Natural killer cell (primary cell): ENCODE measurements at regions not wholly inside any gene's neighbourhood (a gene's known extent, or its start where the extent isn't known, plus 50 kb on each side); places are given as distances from the start of the nearest gene placed in this dataset.

Source experiments
- ATAC-seq, 3 donors: fragments of 150-1000 bp in 2 of 3; fragments of 200-7000 bp in 1 of 3; cut with Tn5 transposase; 1 replicate in 1 of 3; 2 replicates in 2 of 3; pipeline ENCODE4 v1.10.0; 2021; ENCODE audit warnings: mild to moderate bottlenecking in 2 of 3, moderate library complexity in 2 of 3
- DNase-seq, 2 donors: peaks; one replicate each; pipeline versions ENCODE4 v3.0.0 to v3.0.0-alpha.2; 2013 to 2021; ENCODE audit warnings: mixed read lengths in 1 of 2
- H3K27ac ChIP-seq: one replicate; pipeline ENCODE4 v1.5.1; 2013; ENCODE audit warnings: mild to moderate bottlenecking, low read length
- H3K27me3 ChIP-seq: one replicate; pipeline ENCODE4 v1.6.1; 2013; ENCODE audit warnings: low read length; ENCODE audit not compliant: control insufficient read depth, insufficient read depth
- H3K36me3 ChIP-seq: one replicate; pipeline ENCODE4 v1.6.1; 2013; ENCODE audit warnings: low read length; ENCODE audit not compliant: control insufficient read depth, insufficient read depth
- H3K4me1 ChIP-seq: one replicate; pipeline ENCODE4 v1.6.1; 2013; ENCODE audit warnings: low read length; ENCODE audit not compliant: control insufficient read depth, insufficient read depth
- H3K4me3 ChIP-seq: one replicate; pipeline ENCODE4 v1.5.1; 2013; ENCODE audit warnings: low read length
- H3K9me3 ChIP-seq: one replicate; pipeline ENCODE4 v1.6.1; 2013; ENCODE audit warnings: low read length; ENCODE audit not compliant: control insufficient read depth, insufficient read depth
- H3K27ac Mint-ChIP-seq, 2 donors: one replicate each; pipeline ENCODE4 v1.8.0; 2022; ENCODE audit warnings: mild to moderate bottlenecking in 2 of 2, mixed read lengths in 2 of 2, moderate library complexity in 1 of 2
- H3K27me3 Mint-ChIP-seq, 2 donors: one replicate each; pipeline ENCODE4 v1.8.0; 2022; ENCODE audit warnings: low read depth in 2 of 2, mixed read lengths in 2 of 2
- H3K36me3 Mint-ChIP-seq: one replicate; pipeline ENCODE4 v1.8.0; 2022; ENCODE audit warnings: mixed read lengths
- H3K4me1 Mint-ChIP-seq, 2 donors: one replicate each; pipeline ENCODE4 v1.8.0; 2022; ENCODE audit warnings: mixed read lengths in 2 of 2
- H3K4me3 Mint-ChIP-seq: one replicate; pipeline ENCODE4 v1.8.0; 2022; ENCODE audit warnings: mild to moderate bottlenecking, moderate library complexity, mixed read lengths
- H3K9me3 Mint-ChIP-seq, 2 donors: one replicate each; pipeline ENCODE4 v1.8.0; 2022; ENCODE audit warnings: mixed read lengths in 2 of 2
- CTCF ChIP-seq: fragments of 200-600 bp; IDR thresholded peaks from one replicate; pipeline ENCODE4 v1.8.0; 2022; ENCODE audit warnings: antibody characterized with exemption
- WGBS: methylation state at CpG from one replicate; pipeline ENCODE4 v1.1.7; 2013; ENCODE audit warnings: missing lambda C conversion rate; ENCODE audit not compliant: insufficient coverage; 5-methylcytosine and 5-hydroxymethylcytosine counted together
- intact Hi-C: fragments of 100-400 bp; cut with micrococcal nuclease; formaldehyde crosslinking; loops from one replicate; pipeline ENCODE4 v1.14.2; 2022

- no peak overlapping the region for H3K4me3 Mint-ChIP-seq
- H3K36me3 ChIP-seq: no peaks in the 10 kb centered on the region
- DNase-seq (no peak), ATAC-seq (no peak)
- no peaks in the 10 kb centered on the region for H3K4me1 ChIP-seq
- no peak overlapping the region for H3K27ac Mint-ChIP-seq
- H3K27me3 Mint-ChIP-seq: peaks cover 4 to 9% of the 10 kb centered on the region in 2 donors
- H3K4me3 ChIP-seq: no peak overlapping the region
- WGBS: 68% methylated on average over 10 of the region's 11 CpGs
- H3K27ac ChIP-seq: no peak overlapping the region
- no peaks in the 10 kb centered on the region for H3K9me3 ChIP-seq
- TF ChIP-seq CTCF: no peak
- intact Hi-C loops: no loop called here
- no peaks in the 10 kb centered on the region for H3K4me1 Mint-ChIP-seq
- H3K36me3 Mint-ChIP-seq: no peaks in the 10 kb centered on the region
- H3K27me3 ChIP-seq: no peaks in the 10 kb centered on the region
- no peaks in the 10 kb centered on the region for H3K9me3 Mint-ChIP-seq
These were observed 282.2 kb downstream of the CYP26B1 start for GRCh38 chr2:71865391-71865965.

- H3K27ac Mint-ChIP-seq: no peak overlapping the region
- H3K27me3 Mint-ChIP-seq: peaks cover 4 to 7% of the 10 kb centered on the region in 2 donors
- TF ChIP-seq CTCF: no peak
- Histone ChIP-seq H3K4me1 (no peaks in the 10 kb centered on the region), H3K9me3 (no peaks in the 10 kb centered on the region), H3K4me3 (no peak overlapping the region), H3K27me3 (no peaks in the 10 kb centered on the region), H3K36me3 (no peaks in the 10 kb centered on the region), H3K27ac (no peak overlapping the region)
- no peak for DNase-seq
- no peaks in the 10 kb centered on the region for H3K4me1 Mint-ChIP-seq
- intact Hi-C loops: no loop called here
- no peak overlapping the region for H3K4me3 Mint-ChIP-seq
- 88% methylated on average over 5 of the region's 5 CpGs for WGBS
- no peaks in the 10 kb centered on the region for H3K9me3 Mint-ChIP-seq
- H3K36me3 Mint-ChIP-seq: no peaks in the 10 kb centered on the region
- ATAC-seq: no peak
These were observed 283.6 kb downstream of the CYP26B1 start for GRCh38 chr2:71864085-71864484.

- intact Hi-C loops: no loop called here
- no peaks in the 10 kb centered on the region for H3K36me3 ChIP-seq
- WGBS: 77% methylated on average over 5 of the region's 5 CpGs
- peaks cover under 1 to 6% of the 10 kb centered on the region in 2 donors for H3K27me3 Mint-ChIP-seq
- no peaks in the 10 kb centered on the region for H3K27me3 ChIP-seq
- no peak overlapping the region for H3K4me3 ChIP-seq
- H3K9me3 ChIP-seq: no peaks in the 10 kb centered on the region
- H3K4me1 Mint-ChIP-seq: no peaks in the 10 kb centered on the region
- H3K9me3 Mint-ChIP-seq: no peaks in the 10 kb centered on the region
- H3K36me3 Mint-ChIP-seq: no peaks in the 10 kb centered on the region
- no peak overlapping the region for H3K27ac ChIP-seq
- no peak overlapping the region for H3K27ac Mint-ChIP-seq
- no peak overlapping the region for H3K4me3 Mint-ChIP-seq
- no peaks in the 10 kb centered on the region for H3K4me1 ChIP-seq
- ATAC-seq (no peak), DNase-seq (no peak)
- TF ChIP-seq CTCF: no peak
These were observed 284.3 kb downstream of the CYP26B1 start for GRCh38 chr2:71863396-71863795.

- TF ChIP-seq CTCF: no peak
- no peaks in the 10 kb centered on the region for H3K4me1 Mint-ChIP-seq
- intact Hi-C loops: no loop called here
These were observed 284.7 kb downstream of the CYP26B1 start for GRCh38 chr2:71862921-71863320.

More at GRCh38 chr2:71862921-71863320, 284.7 kb downstream of the CYP26B1 start:
- DNase-seq (no peak), ATAC-seq (no peak)
- WGBS: 71% methylated on average over 3 of the region's 3 CpGs
- Histone ChIP-seq H3K9me3 (no peaks in the 10 kb centered on the region), H3K4me3 (no peak overlapping the region), H3K27ac (no peak overlapping the region), H3K36me3 (no peaks in the 10 kb centered on the region), H3K4me1 (no peaks in the 10 kb centered on the region), H3K27me3 (no peaks in the 10 kb centered on the region)
- Mint-ChIP-seq H3K27me3 (peaks cover 0 to 6% of the 10 kb centered on the region in 2 donors), H3K36me3 (no peaks in the 10 kb centered on the region), H3K4me3 (no peak overlapping the region), H3K27ac (no peak overlapping the region), H3K9me3 (no peaks in the 10 kb centered on the region)
